Upper lobe of right lung (tissue), 1 donor: ENCODE measurements at regions not wholly inside any gene's neighbourhood (a gene's known extent, or its start where the extent isn't known, plus 50 kb on each side); places are given as distances from the start of the nearest gene placed in this dataset.
"Not testable (repeated sequence)": the region's sequence is repeated elsewhere in the genome, so short reads cannot be mapped to it uniquely, and the experiment has no call there.

Source experiments
- ATAC-seq: fragments of 200-7000 bp; cut with Tn5 transposase; one replicate; pipeline ENCODE4 v1.9.1; 2020; ENCODE audit warnings: mild to moderate bottlenecking, moderate library complexity
- DNase-seq: peaks from one replicate; pipeline ENCODE4 v3.0.0-alpha.2; 2020
- H3K27ac ChIP-seq: fragments of 200-600 bp; one replicate; pipeline ENCODE4 v1.8.0; 2022
- H3K27me3 ChIP-seq: fragments of 200-600 bp; one replicate; pipeline ENCODE4 v1.8.0; 2022; ENCODE audit warnings: mild to moderate bottlenecking
- H3K36me3 ChIP-seq: fragments of 200-600 bp; one replicate; pipeline ENCODE4 v1.8.0; 2022
- H3K4me1 ChIP-seq: fragments of 200-600 bp; one replicate; pipeline ENCODE4 v1.8.0; 2022
- H3K4me3 ChIP-seq: fragments of 200-600 bp; one replicate; pipeline ENCODE4 v1.8.0; 2022; ENCODE audit warnings: mild to moderate bottlenecking
- H3K9me3 ChIP-seq: fragments of 200-600 bp; one replicate; pipeline ENCODE4 v1.8.0; 2022
- intact Hi-C: fragments of 100-400 bp; cut with DNase I; formaldehyde crosslinking; loops from one replicate; pipeline ENCODE4 v1.11.0; 2022
- TF ChIP-seq, protein P1 (sequence below): fragments of 200-600 bp; IDR thresholded peaks from one replicate; pipeline ENCODE4 v1.8.0; 2022; ENCODE audit warnings: antibody characterized with exemption
- donor health status: DM: no; HTN: yes; CAD: no; lungs with severe emphysema.

DNA sequence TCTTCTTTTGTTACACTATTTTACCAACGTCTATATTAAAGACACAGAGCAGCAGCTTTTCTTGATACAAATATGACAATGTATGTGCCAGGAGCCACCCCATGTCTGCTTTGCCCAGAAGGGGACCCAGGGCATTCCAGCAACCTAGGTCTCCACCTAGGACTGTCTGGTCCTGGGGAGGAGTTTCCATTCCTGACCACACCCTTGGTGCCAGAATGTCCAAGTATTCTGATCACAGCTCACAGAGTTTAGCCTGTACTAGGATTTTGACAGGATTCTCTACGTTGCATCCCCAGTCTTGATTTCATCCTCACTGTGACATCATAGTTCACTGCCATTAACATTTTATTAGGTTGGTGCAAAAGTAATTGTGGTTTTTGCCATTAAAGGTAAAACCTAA, 224.7 kb downstream of the SREK1 start:
- H3K4me1 ChIP-seq: no peaks in the 10 kb centered on the region
- TF ChIP-seq, protein P1, sequence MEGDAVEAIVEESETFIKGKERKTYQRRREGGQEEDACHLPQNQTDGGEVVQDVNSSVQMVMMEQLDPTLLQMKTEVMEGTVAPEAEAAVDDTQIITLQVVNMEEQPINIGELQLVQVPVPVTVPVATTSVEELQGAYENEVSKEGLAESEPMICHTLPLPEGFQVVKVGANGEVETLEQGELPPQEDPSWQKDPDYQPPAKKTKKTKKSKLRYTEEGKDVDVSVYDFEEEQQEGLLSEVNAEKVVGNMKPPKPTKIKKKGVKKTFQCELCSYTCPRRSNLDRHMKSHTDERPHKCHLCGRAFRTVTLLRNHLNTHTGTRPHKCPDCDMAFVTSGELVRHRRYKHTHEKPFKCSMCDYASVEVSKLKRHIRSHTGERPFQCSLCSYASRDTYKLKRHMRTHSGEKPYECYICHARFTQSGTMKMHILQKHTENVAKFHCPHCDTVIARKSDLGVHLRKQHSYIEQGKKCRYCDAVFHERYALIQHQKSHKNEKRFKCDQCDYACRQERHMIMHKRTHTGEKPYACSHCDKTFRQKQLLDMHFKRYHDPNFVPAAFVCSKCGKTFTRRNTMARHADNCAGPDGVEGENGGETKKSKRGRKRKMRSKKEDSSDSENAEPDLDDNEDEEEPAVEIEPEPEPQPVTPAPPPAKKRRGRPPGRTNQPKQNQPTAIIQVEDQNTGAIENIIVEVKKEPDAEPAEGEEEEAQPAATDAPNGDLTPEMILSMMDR: no peak
- H3K27ac ChIP-seq: no peak overlapping the region
- H3K9me3 ChIP-seq: no peaks in the 10 kb centered on the region
- DNase-seq: no peak
- H3K27me3 ChIP-seq: no peaks in the 10 kb centered on the region
- no peak overlapping the region for H3K4me3 ChIP-seq
- no peaks in the 10 kb centered on the region for H3K36me3 ChIP-seq
- intact Hi-C loops: no loop called here
- ATAC-seq: no peak

DNA sequence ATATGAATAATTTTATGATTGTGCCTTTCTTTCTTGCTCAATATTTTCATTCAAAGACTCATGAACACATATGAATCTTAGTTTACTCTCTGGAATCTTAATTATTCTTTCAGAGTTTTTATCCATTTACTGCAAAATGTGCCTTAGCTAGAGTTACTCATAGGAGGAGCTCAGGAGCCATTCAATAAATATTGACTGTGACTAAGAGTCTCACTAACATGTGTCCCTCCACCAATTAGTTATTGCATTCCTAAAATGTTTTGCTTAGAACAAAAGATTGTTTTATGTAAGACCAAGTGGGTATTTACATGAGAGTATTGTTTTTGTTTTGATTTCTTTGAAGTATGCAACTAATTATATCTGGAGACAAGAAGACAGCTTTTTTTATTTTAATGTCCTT, 218.4 kb upstream of the MAST4 start:
- no peaks in the 10 kb centered on the region for H3K36me3 ChIP-seq
- TF ChIP-seq, protein P1: no peak
- ATAC-seq (no peak), DNase-seq (no peak)
- no peak overlapping the region for H3K4me3 ChIP-seq
- no peak overlapping the region for H3K27ac ChIP-seq
- H3K27me3 ChIP-seq: no peaks in the 10 kb centered on the region
- H3K9me3 ChIP-seq: no peaks in the 10 kb centered on the region
- no peaks in the 10 kb centered on the region for H3K4me1 ChIP-seq
- intact Hi-C loops: no loop called here

DNA sequence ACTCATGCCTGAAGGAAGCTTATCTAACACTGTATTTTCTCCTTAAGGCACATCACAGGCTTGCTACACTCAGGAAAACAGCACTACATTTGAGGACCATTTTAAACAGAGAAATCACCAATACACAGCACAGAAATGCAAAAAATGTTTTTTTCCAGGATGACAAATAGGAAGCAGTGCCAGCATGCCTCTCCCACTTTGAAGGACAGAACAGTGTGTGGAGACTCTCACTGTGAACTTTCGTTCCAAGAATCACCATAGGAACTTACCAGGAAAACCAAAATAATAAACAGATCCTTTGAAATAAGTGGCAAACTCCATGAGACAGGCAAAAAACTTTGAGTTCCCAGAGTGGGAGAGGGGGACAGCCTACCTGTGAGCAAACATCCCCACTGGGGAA, 217.8 kb upstream of the MAST4 start:
- TF ChIP-seq, protein P1: no peak
- Histone ChIP-seq H3K36me3 (no peaks in the 10 kb centered on the region), H3K27me3 (no peaks in the 10 kb centered on the region), H3K4me3 (no peak overlapping the region), H3K27ac (no peak overlapping the region), H3K9me3 (no peaks in the 10 kb centered on the region), H3K4me1 (no peaks in the 10 kb centered on the region)
- no peak for DNase-seq
- ATAC-seq: no peak
- intact Hi-C loops: no loop called here

DNA sequence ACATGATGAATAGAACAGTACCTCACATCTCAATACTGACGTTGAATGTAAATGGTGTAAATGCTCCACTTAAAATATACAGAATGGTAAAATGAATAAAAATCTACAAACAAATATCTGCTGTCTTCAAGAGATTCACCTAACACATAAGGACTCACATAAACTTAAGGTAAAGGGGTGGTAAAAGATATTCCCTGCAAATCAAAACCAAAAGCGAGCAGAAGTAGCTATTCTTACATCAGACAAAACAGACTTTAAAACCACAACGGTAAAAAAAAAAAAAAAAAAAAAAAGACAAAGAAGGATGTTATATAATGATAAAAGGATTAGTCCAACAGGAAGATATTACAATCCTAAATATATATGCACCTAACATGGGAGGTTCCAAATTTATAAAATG, 214.0 kb upstream of the MAST4 start:
- intact Hi-C loops: no loop called here
- ATAC-seq: no peak
- Histone ChIP-seq H3K27me3 (no peaks in the 10 kb centered on the region), H3K36me3 (no peaks in the 10 kb centered on the region), H3K27ac (no peak overlapping the region), H3K9me3 (no peaks in the 10 kb centered on the region), H3K4me1 (no peaks in the 10 kb centered on the region), H3K4me3 (no peak overlapping the region)
- TF ChIP-seq, protein P1: no peak
- DNase-seq: no peak

DNA sequence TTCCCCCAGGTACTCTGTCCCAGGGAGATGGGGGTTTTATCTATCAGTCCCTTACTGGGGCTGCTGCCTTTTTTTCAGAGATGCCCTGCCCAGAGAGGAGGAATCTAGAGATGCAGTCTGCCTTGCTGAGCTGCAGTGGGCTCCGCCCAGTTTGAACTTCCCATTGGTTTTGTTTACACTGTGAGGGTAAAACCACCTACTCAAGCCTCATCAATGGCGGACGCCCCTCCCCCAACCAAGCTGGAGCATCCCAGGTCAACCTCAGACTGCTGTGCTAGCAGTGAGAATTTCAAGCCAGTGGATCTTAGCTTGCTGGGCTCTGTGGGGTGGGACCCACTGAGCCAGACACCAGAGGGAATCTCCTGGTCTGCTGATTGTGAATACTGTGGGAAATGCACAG, 191.0 kb upstream of the MAST4 start:
- H3K4me3 ChIP-seq, DNase-seq, ATAC-seq, intact Hi-C loops, H3K36me3 ChIP-seq, H3K9me3 ChIP-seq, H3K4me1 ChIP-seq, H3K27me3 ChIP-seq, H3K27ac ChIP-seq: not testable (repeated sequence)

DNA sequence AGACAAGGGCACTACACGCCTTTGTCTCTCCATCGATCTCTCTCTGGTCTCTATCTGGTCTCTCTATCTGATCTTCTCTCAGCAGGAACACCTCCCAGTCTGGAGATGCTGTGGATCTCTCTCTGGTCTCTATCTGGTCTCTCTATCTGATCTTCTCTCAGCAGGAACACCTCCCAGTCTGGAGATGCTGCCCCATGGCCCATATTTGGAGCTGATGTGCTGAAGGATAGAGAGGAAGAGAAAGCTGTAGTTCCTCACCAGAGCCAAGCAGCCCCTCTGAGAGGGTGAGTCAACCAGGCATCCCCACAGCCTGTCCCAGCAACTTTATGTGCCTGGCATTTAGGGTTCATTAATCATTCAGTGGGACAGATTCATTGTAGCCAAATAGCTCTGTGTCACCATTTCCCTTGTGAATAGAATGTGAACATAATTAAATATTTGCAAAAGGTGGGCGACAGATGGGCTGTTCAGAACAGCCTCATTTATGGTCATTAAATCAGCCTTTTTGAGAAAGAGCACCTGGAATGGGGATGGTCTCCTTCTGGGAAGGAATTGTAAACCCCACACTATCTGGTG, 189.3 kb upstream of the MAST4 start:
- intact Hi-C loops: no loop called here
- no peaks in the 10 kb centered on the region for H3K4me1 ChIP-seq
- H3K27ac ChIP-seq: no peak overlapping the region
- no peak for DNase-seq
- TF ChIP-seq, protein P1: no peak
- ATAC-seq: no peak
- no peaks in the 10 kb centered on the region for H3K27me3 ChIP-seq
- H3K4me3 ChIP-seq: no peak overlapping the region
- no peaks in the 10 kb centered on the region for H3K36me3 ChIP-seq
- no peaks in the 10 kb centered on the region for H3K9me3 ChIP-seq
